Common myeloid progenitor, CD34-positive (primary cell): ENCODE measurements at regions not wholly inside any gene's neighbourhood (a gene's known extent, or its start where the extent isn't known, plus 50 kb on each side); places are given as distances from the start of the nearest gene placed in this dataset.

Experiments
- CTCF ChIA-PET: fragments of 350-600 bp; sonication (Branson Sonifier 250); formaldehyde crosslinking; loops from one replicate; lab custom pipeline; 2021; ENCODE audit warnings: antibody characterized with exemption; lab: Charles Lee
- POLR2A ChIA-PET: fragments of 350-600 bp; sonication (Branson Sonifier 250); formaldehyde crosslinking; loops from one replicate; lab custom pipeline; 2021; ENCODE audit warnings: antibody characterized with exemption; lab: Charles Lee
- DNase-seq, 3 donors: peaks; one replicate each; pipeline versions ENCODE4 v3.0.0 to v3.0.0-alpha.2; 2013
- H3K27ac ChIP-seq, 2 experiments: 1 replicate in 1 of 2; 2 replicates in 1 of 2; pipeline ENCODE4 v1.7.0; 2013; ENCODE audit warnings: inconsistent platforms in 2 of 2, low read length in 2 of 2, mild to moderate bottlenecking in 2 of 2, low read depth in 1 of 2, moderate library complexity in 1 of 2; ENCODE audit not compliant: severe bottlenecking in 2 of 2, insufficient read depth in 1 of 2, poor library complexity in 1 of 2
- H3K27me3 ChIP-seq, 5 experiments: replicated peaks in 2 of 5; 1 replicate in 3 of 5; 2 replicates in 2 of 5; pipeline versions ENCODE4 v1.6.1 to v1.7.0; 2013; ENCODE audit warnings: low read length in 4 of 5, mild to moderate bottlenecking in 2 of 5, moderate library complexity in 2 of 5, inconsistent platforms in 1 of 5; ENCODE audit not compliant: insufficient read depth in 5 of 5, control insufficient read depth in 4 of 5
- H3K36me3 ChIP-seq, 4 experiments: 1 replicate in 2 of 4; 2 replicates in 2 of 4; pipeline versions ENCODE4 v1.6.1 to v1.7.0; 2013; ENCODE audit warnings: low read length in 3 of 4, control low read depth in 1 of 4, mild to moderate bottlenecking in 1 of 4; ENCODE audit not compliant: control insufficient read depth in 4 of 4, insufficient read depth in 4 of 4
- H3K4me1 ChIP-seq, 4 experiments: 1 replicate in 3 of 4; 2 replicates in 1 of 4; pipeline versions ENCODE4 v1.6.1 to v1.7.1; 2013; ENCODE audit warnings: low read length in 3 of 4, mild to moderate bottlenecking in 3 of 4, control low read depth in 1 of 4, inconsistent platforms in 1 of 4, moderate library complexity in 1 of 4; ENCODE audit not compliant: control insufficient read depth in 4 of 4, insufficient read depth in 4 of 4; ENCODE audit errors: control extremely low read depth in 1 of 4
- H3K4me3 ChIP-seq, 7 experiments: 1 replicate in 4 of 7; 2 replicates in 3 of 7; pipeline versions ENCODE4 v1.5.1 to v1.7.0; 2013; ENCODE audit warnings: mild to moderate bottlenecking in 7 of 7, low read length in 6 of 7, moderate library complexity in 6 of 7, inconsistent platforms in 2 of 7, low read depth in 2 of 7, control low read depth in 1 of 7; ENCODE audit not compliant: insufficient read depth in 4 of 7, control insufficient read depth in 1 of 7; ENCODE audit errors: extremely low read depth in 1 of 7
- H3K9me3 ChIP-seq, 5 experiments: 1 replicate in 4 of 5; 2 replicates in 1 of 5; pipeline versions ENCODE4 v1.6.1 to v1.7.1; 2013; ENCODE audit warnings: low read length in 4 of 5, mild to moderate bottlenecking in 2 of 5, inconsistent platforms in 1 of 5, low read depth in 1 of 5, moderate library complexity in 1 of 5; ENCODE audit not compliant: control insufficient read depth in 4 of 5, insufficient read depth in 2 of 5; ENCODE audit errors: control extremely low read depth in 1 of 5
- WGBS: methylation state at CpG from one replicate; pipeline ENCODE4 v1.1.5; 2013; ENCODE audit not compliant: insufficient coverage; 5-methylcytosine and 5-hydroxymethylcytosine counted together

DNA sequence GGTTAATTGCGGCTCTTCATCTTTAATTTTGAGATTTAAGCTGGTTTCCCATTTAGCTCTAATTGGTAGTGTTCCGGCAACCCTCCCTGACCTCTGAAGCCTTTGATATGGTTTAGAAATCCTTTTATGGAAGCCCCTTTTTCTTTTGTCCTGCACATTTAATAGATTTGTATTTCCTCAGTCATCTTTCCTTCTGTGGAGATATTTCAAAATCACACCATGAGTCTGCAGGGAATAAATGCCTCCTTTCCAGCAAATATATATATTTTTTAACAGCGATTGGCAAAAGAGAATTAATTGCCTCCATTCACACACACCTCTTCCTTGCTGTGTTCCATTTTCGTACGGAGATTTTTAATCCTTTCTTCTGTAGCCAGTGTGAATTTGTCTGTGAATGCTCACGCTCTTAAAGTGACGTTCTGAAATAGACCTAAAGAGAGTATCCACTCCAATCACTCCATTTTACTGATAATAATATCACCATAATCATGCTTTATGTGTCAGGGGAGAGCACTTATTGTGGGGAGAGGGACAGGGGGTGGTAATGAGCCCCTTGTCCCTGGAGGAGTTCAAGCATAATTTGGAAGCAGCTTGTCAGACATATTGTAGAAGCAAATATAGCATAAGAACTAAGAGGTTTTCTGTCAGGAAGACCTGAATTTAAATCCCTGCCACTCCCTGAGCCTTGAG is 142.5 kb upstream of the SYT13 start:
- no peaks in the 10 kb centered on the region for H3K36me3 ChIP-seq
- ChIA-PET POLR2A (no interaction called here), CTCF (no interaction called here)
- H3K4me1 ChIP-seq, result no peaks in the 10 kb centered on the region
- no peak overlapping the region for H3K27ac ChIP-seq
- WGBS, result 96% methylated on average over 4 of the region's 7 CpGs
- H3K9me3 ChIP-seq, result no peaks in the 10 kb centered on the region
- no peak for DNase-seq
- H3K27me3 ChIP-seq, result peaks cover 0 to 12% (median 8%) of the 10 kb centered on the region in 5 experiments
- H3K4me3 ChIP-seq, result no peak overlapping the region

DNA sequence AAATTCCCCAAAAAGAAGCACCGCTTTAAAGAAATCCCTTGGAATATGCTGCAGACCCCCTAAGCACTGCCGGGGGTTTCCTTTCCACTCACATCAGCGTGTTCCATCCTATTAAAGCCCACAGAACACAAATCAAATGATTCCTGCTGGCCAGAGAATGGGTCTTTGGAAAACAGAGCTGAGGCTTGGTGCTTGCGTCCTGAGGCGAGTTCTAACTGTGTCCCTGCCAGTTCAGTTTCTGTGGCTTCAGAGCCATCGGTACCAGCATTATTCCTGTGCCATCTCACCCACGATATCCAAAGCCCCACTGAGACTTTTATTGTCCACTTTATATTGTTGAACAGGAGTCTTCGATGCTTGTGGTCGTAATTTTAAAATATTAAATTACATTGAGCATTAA is 142.0 kb upstream of the SYT13 start:
- 93% methylated on average over 5 of the region's 9 CpGs for WGBS
- Histone ChIP-seq H3K27ac (no peak overlapping the region), H3K4me1 (no peaks in the 10 kb centered on the region), H3K27me3 (peaks cover 0 to 17% (median 8%) of the 10 kb centered on the region in 5 experiments), H3K9me3 (no peaks in the 10 kb centered on the region), H3K36me3 (no peaks in the 10 kb centered on the region), H3K4me3 (no peak overlapping the region)
- CTCF ChIA-PET, result no interaction called here
- DNase-seq, result no peak
- POLR2A ChIA-PET, result no interaction called here

DNA sequence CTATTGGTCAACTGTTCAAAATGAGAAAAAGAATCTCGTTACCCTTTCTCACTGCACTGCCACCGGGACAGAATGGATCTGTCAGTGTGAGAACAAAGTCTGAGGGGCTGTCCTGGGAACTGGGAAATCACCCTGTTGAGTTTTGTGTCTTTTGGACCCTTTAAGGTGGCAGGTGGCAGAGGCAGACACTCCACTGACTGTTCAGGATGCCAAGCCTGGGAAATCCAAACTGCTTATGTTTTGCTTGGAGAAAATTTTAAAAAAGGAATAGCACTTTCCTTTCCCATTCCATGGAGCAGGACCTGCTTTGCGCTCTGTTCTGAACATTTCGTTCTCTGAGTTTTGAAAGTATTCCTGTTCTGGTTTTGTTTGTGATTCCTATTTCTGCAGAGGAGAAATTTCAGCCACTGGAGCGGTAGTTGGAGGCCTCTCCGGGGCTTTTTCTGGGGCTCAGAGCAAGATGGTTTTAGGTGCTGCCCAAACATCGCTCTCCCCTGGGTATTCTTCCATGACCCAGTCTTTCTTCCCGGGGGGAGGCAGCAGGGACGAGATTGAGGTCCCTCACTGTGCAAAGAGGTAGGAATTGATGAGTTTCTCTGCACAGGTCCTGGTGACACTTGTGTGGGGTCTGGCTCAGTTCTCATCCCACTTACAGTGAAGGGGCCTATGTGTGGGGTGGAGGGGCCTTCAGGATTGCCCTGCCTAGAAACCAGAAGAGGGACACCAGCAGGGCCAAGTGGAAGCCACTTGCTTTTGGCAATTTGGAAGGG is 138.5 kb upstream of the SYT13 start:
- H3K36me3 ChIP-seq, result no peaks in the 10 kb centered on the region
- 98% methylated on average over 7 of the region's 9 CpGs for WGBS
- no peak for DNase-seq
- H3K27me3 ChIP-seq, result peaks cover 2 to 24% (median 7%) of the 10 kb centered on the region in 5 experiments
- H3K4me3 ChIP-seq, result no peak overlapping the region
- H3K4me1 ChIP-seq, result no peaks in the 10 kb centered on the region
- peaks cover 0 to 4% (median 2%) of the 10 kb centered on the region in 5 experiments for H3K9me3 ChIP-seq
- CTCF ChIA-PET, result no interaction called here
- POLR2A ChIA-PET, result no interaction called here
- no peak overlapping the region for H3K27ac ChIP-seq

DNA sequence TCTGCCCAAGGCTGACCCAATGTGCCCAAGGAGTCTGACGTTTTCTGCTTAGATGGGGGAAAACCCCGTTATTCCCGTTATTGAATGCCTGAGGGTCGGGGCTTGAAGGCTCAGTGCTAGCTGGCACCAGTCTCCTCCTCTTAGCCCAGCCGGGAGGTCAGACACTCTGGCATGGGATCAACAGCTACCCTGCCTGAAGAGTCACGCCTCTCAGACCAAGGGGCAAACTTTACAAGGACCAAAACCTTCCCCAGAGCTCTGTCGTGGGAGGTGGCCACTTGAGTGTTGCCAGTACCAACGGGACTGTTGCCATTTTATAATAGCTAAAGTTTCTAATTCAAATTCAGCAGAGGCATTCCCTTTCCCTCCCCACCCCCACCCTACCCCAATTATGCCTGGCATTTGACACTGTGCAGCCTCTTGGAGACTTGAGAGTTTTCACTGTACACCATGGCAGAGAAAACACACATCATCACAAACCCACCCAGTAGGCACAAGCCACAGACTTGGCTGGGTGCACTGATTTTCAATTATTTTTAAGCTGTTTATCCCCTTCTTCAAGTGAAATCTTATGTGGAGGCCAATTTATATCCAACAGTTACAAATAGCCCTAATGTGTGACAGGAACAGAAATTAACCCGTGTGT is 137.5 kb upstream of the SYT13 start:
- DNase-seq, result no peak
- Histone ChIP-seq H3K27me3 (peaks cover 0 to 21% (median 8%) of the 10 kb centered on the region in 5 experiments), H3K9me3 (peaks cover 0 to 9% (median 3%) of the 10 kb centered on the region in 5 experiments), H3K4me1 (no peaks in the 10 kb centered on the region), H3K36me3 (no peaks in the 10 kb centered on the region), H3K4me3 (no peak overlapping the region), H3K27ac (no peak overlapping the region)
- ChIA-PET CTCF (interaction anchor here (1.4 kb wide), 1 partner anchor 9 kb away, joined by 3 read pairs; no protein-coding TSS in a partner anchor), POLR2A (no interaction called here)
- 77% methylated on average over 5 of the region's 9 CpGs for WGBS

DNA sequence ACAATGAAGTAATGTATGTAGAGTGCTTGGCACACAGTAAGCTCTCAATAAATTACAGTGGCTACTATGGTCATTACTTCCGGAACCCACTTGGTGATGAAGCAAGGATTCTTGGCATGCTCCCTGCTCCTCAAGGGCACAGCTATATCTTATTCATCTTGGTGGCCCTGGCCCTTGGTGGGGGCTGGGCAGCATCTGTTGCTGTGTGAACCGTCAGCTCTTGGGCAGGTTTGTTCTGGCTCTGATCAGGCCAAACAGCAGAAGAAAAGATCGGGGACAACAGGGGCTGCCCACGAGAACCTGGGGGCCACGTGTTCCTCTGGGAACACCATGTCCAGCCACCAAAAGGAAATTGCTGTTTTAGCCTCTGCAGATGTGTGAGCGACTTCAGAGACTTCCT is 136.9 kb upstream of the SYT13 start:
- H3K36me3 ChIP-seq, result no peaks in the 10 kb centered on the region
- CTCF ChIA-PET, result interaction anchor here (1.4 kb wide), 1 partner anchor 8 kb away, joined by 3 read pairs; no protein-coding TSS in a partner anchor

DNA sequence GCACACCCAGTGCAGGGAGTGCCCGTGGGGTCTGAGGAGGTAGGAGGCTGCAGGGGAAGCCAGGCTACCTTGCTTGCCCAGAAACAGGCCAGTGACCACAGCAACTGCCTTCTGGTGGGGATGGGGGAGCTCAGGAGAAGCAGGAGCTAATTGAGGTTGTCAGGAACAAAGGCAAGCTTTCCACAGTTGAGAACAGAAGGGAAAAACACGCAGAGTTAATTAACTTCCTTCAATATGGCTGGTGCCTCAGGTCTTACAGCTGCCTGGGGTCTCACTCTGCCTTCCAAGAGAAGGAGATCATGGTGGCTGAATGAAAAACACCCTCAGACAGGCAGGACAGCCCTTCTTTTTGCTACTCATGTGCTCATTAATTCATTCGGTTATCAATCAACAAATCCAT is 127.9 kb upstream of the SYT13 start:
- H3K27ac ChIP-seq, result no peak overlapping the region
- peaks cover 7 to 73% (median 31%) of the 10 kb centered on the region in 5 experiments for H3K27me3 ChIP-seq
- 69% methylated on average over 3 of the region's 3 CpGs for WGBS
- H3K9me3 ChIP-seq, result no peaks in the 10 kb centered on the region
- H3K36me3 ChIP-seq, result no peaks in the 10 kb centered on the region
- CTCF ChIA-PET, result interaction anchor here (1.0 to 1.5 kb wide), 3 partner anchors 8 to 241 kb away, joined by 3 to 5 read pairs (median 4); no protein-coding TSS in a partner anchor
- H3K4me1 ChIP-seq, result no peaks in the 10 kb centered on the region
- no peak overlapping the region for H3K4me3 ChIP-seq
- no peak for DNase-seq
- POLR2A ChIA-PET, result no interaction called here

More for the DNA sequence above, 136.9 kb upstream of the SYT13 start:
- DNase-seq, result no peak
- Histone ChIP-seq H3K27me3 (peaks cover 0 to 21% (median 8%) of the 10 kb centered on the region in 5 experiments), H3K27ac (no peak overlapping the region), H3K4me1 (no peaks in the 10 kb centered on the region), H3K4me3 (no peak overlapping the region), H3K9me3 (peaks cover 0 to 9% (median 3%) of the 10 kb centered on the region in 5 experiments)
- WGBS, result 49% methylated on average over 5 of the region's 6 CpGs
- POLR2A ChIA-PET, result no interaction called here
